Testis (tissue), 2 donors: ENCODE measurements at regions not wholly inside any gene's neighbourhood (a gene's known extent, or its start where the extent isn't known, plus 50 kb on each side); places are given as distances from the start of the nearest gene placed in this dataset.

Experiments
- DNase-seq: peaks from one replicate; pipeline ENCODE4 v3.0.0-alpha.2; 2019
- H3K27ac ChIP-seq, 2 donors: fragments of 200-600 bp; sonication (generic); one replicate each; pipeline ENCODE4 v1.5.1; 2019
- H3K27me3 ChIP-seq: fragments of 200-600 bp; sonication (generic); one replicate; pipeline ENCODE4 v1.5.1; 2019
- H3K36me3 ChIP-seq: fragments of 200-600 bp; sonication (generic); one replicate; pipeline ENCODE4 v1.5.1; 2017; ENCODE audit warnings: low read depth; ENCODE audit errors: missing control alignments
- H3K4me1 ChIP-seq: fragments of 200-600 bp; sonication (generic); one replicate; pipeline ENCODE4 v1.5.1; 2019
- H3K4me3 ChIP-seq, 2 donors: fragments of 200-600 bp; sonication (generic); one replicate each; pipeline ENCODE4 v1.5.1; 2017 to 2019
- H3K9me3 ChIP-seq: fragments of 200-600 bp; sonication (generic); one replicate; pipeline ENCODE4 v1.5.1; 2017
- POLR2A ChIP-seq: fragments of 450-650 bp; IDR thresholded peaks from one replicate; pipeline ENCODE4 v1.6.1; 2017; ENCODE audit warnings: antibody characterized with exemption, mild to moderate bottlenecking, moderate library complexity
- WGBS, 2 donors: methylation state at CpG; one replicate each; pipeline ENCODE4 v1.1.5; 2018; 5-methylcytosine and 5-hydroxymethylcytosine counted together
- intact Hi-C: fragments of 100-400 bp; cut with DNase I; formaldehyde crosslinking; loops from one replicate; pipeline ENCODE4 v1.15.1; 2023; ENCODE audit warnings: low total_unique reads
- TF ChIP-seq, protein P1 (sequence below), 3 experiments: fragments of 450-650 bp in 2 of 3; fragments of 200-600 bp in 1 of 3; sonication (generic) in 1 of 3; IDR thresholded peaks; one replicate each; pipeline ENCODE4 v1.5.1; 2016 to 2019; ENCODE audit warnings: antibody characterized with exemption in 3 of 3, mild to moderate bottlenecking in 2 of 3, moderate library complexity in 1 of 3

DNA sequence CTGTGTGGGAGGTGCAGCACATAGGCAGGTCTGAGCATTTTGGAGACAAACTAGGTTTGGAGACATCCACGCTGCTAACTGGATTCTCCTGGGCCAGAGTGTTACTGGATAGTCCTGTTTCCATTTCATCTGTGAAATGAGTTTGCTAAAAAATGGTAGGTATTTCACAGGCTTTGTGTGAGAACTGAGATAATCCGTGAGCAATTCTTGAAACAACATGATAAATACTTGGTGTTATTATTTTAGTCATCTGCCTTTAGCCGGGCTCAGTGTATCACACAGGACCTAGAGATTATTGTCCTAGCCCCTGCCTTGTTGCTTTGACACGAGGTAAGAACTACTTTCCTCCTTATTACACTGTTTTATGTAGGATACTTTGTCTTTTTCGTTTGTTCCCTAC is 63.0 kb downstream of the PRR18 start:
- no peaks in the 10 kb centered on the region for H3K27me3 ChIP-seq
- DNase-seq, result no peak
- H3K27ac ChIP-seq, result no peak overlapping the region
- no peaks in the 10 kb centered on the region for H3K36me3 ChIP-seq
- no peaks in the 10 kb centered on the region for H3K4me1 ChIP-seq
- intact Hi-C loops, result no loop called here
- WGBS, 2 donors, result 69 to 71% methylated on average over 5 of the region's 5 CpGs
- TF ChIP-seq POLR2A, result no peak
- TF ChIP-seq, protein P1, sequence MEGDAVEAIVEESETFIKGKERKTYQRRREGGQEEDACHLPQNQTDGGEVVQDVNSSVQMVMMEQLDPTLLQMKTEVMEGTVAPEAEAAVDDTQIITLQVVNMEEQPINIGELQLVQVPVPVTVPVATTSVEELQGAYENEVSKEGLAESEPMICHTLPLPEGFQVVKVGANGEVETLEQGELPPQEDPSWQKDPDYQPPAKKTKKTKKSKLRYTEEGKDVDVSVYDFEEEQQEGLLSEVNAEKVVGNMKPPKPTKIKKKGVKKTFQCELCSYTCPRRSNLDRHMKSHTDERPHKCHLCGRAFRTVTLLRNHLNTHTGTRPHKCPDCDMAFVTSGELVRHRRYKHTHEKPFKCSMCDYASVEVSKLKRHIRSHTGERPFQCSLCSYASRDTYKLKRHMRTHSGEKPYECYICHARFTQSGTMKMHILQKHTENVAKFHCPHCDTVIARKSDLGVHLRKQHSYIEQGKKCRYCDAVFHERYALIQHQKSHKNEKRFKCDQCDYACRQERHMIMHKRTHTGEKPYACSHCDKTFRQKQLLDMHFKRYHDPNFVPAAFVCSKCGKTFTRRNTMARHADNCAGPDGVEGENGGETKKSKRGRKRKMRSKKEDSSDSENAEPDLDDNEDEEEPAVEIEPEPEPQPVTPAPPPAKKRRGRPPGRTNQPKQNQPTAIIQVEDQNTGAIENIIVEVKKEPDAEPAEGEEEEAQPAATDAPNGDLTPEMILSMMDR (IDR thresholded peaks at IDR 0.05), result no peak
- no peaks in the 10 kb centered on the region for H3K9me3 ChIP-seq
- H3K4me3 ChIP-seq, result no peak overlapping the region

DNA sequence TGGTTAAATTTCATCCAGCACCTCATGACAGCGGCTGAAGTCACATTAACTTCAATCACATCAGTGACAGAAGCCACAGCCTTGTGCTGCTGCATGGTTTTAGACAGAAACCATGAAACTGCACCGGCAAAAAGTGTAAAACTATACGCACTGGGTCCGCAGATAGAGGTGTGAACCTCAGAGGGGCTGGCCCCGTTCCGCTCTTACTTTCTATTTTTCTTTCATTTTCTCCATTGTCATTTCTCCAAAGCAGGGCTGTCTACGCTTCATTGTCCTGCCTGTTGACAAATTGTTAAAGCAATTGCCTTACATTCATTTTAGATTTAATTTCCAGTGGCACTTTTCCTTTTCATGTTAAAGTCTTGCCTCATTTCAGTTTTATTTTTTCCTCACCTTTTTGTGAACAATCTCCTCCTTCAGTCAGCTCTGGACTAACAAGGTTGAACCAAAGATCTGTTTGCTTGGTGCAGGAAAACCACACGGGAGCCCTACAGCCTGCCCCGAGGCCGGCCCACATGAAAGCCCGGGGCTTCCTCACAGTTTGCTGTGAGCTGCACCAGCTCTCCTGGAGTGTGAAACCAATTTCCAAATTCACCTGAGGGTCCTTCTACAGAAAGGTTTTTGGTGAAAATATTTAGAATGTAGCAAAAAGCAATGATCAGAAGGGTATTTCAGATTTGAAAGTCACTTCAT is 63.7 kb downstream of the PRR18 start:
- Histone ChIP-seq H3K9me3 (no peaks in the 10 kb centered on the region), H3K36me3 (no peaks in the 10 kb centered on the region), H3K27ac (no peak overlapping the region), H3K27me3 (no peaks in the 10 kb centered on the region), H3K4me1 (no peaks in the 10 kb centered on the region), H3K4me3 (no peak overlapping the region)
- TF ChIP-seq POLR2A, result no peak
- TF ChIP-seq, protein P1 (IDR thresholded peaks at IDR 0.05), result no peak
- no peak for DNase-seq
- intact Hi-C loops, result no loop called here
- 64 to 68% methylated on average over 11 of the region's 11 CpGs for WGBS, 2 donors

DNA sequence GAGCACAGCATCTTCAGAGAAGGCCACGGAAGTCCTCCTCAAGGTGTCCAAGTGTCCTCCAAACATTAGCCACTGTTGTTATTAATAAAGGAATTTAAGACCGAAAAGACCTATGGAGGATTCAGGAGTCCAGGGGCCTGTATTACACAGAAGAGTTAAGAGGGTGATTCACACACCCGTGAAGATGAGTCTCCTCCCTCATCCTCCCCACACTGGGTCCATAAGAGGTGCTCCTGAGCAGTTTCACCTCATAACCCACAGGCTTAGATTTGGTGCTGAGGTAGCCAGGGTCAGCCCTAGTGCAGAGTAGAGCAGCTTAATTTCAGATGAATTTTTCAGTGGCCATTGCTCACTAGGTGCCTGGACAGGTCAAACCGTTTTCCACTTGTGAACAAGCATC is 65.3 kb downstream of the PRR18 start:
- Histone ChIP-seq H3K36me3 (no peaks in the 10 kb centered on the region), H3K27ac (no peak overlapping the region), H3K27me3 (no peaks in the 10 kb centered on the region), H3K9me3 (no peaks in the 10 kb centered on the region), H3K4me1 (no peaks in the 10 kb centered on the region), H3K4me3 (no peak overlapping the region)
- intact Hi-C loops, result no loop called here
- TF ChIP-seq POLR2A, result no peak
- TF ChIP-seq, protein P1 (IDR thresholded peaks at IDR 0.05), result no peak
- no peak for DNase-seq
- WGBS, 2 donors, result 60 to 71% methylated on average over 4 of the region's 4 CpGs

DNA sequence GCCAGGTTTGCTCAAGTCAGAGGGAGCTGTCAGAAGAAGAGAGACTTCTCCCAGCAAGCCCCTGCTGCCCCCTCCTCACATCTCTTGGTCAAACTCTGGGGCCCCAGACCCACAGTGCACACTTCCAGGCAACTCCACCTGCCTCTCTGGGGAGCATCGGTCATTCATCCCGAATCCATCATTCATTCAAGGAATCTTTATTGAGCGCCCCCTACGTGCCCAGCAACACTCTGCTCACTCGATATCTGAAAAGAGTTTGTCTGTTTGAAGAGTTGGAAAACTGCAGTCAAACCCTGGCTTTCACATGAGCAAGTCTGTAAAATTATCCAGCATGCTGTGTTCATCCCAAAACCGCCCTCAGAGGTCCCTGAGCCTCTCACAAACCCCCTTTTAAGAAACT is 66.2 kb downstream of the PRR18 start:
- Histone ChIP-seq H3K27ac (no peak overlapping the region), H3K9me3 (no peaks in the 10 kb centered on the region), H3K36me3 (no peaks in the 10 kb centered on the region), H3K4me3 (no peak overlapping the region), H3K4me1 (no peaks in the 10 kb centered on the region), H3K27me3 (no peaks in the 10 kb centered on the region)
- TF ChIP-seq POLR2A, result no peak
- TF ChIP-seq, protein P1 (IDR thresholded peaks at IDR 0.05), result no peak
- intact Hi-C loops, result no loop called here
- no peak for DNase-seq
- WGBS, 2 donors, result 82 to 88% methylated on average over 6 of the region's 6 CpGs

DNA sequence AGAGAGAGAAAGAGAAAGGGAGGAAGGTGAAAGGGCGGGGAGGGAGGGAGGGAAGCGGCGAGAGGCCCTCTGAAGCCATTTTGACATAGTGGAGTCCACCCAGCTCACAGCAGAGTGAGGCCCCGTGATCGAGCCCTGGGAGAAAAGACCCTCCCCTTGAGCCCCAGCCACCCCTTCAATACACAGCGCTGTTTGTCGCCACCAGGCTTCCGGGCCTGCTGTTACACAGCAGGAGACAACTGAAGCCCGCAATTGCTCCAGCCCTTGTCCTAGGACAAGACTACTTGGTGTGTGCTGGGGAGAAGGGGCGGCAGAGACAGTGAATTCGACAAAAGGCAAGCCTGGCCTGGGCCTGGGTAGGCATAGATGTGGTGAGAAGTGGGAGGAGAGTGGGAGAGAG is 67.3 kb downstream of the PRR18 start:
- H3K9me3 ChIP-seq, result no peaks in the 10 kb centered on the region
- H3K27me3 ChIP-seq, result no peaks in the 10 kb centered on the region
- no peak for DNase-seq
- no peaks in the 10 kb centered on the region for H3K4me1 ChIP-seq
- intact Hi-C loops, result no loop called here
- H3K27ac ChIP-seq, result no peak overlapping the region
- no peak for TF ChIP-seq POLR2A
- TF ChIP-seq, protein P1 (IDR thresholded peaks at IDR 0.05), result no peak
- H3K4me3 ChIP-seq, result no peak overlapping the region
- WGBS, 2 donors, result 54 to 70% methylated on average over 10 to 11 of the region's 11 CpGs
- H3K36me3 ChIP-seq, result no peaks in the 10 kb centered on the region
